HepG2 (cell line): ENCODE measurements at regions not wholly inside any gene's neighbourhood (a gene's known extent, or its start where the extent isn't known, plus 50 kb on each side); places are given as distances from the start of the nearest gene placed in this dataset.

Source experiments
- ATAC-seq: fragments of 200-7000 bp; cut with Tn5 transposase; 3 replicates; pipeline ENCODE4 v1.9.1; 2020; ENCODE audit warnings: mild to moderate bottlenecking, moderate library complexity
- BruUV-seq: library from RNA; stranded (reverse); fragments of 400-500 nt; replicated peaks from 2 replicates; lab custom pipeline; 2021; lab: Mats Ljungman, UMichigan
- CTCF ChIA-PET: fragments of 300-600 bp; formaldehyde crosslinking; extraction: SDS; loops from one replicate; lab custom pipeline; 2021; ENCODE audit warnings: low total read pairs, inconsistent platforms, low intra/inter-chr PET ratio; lab: Yijun Ruan, JAX
- POLR2A ChIA-PET: fragments of 350-600 bp; sonication (Branson Sonifier 250); formaldehyde crosslinking; loops from one replicate; lab custom pipeline; 2020; ENCODE audit warnings: antibody characterized with exemption, inconsistent platforms; lab: Yijun Ruan, JAX
- DNase-seq: peaks from one replicate; pipeline ENCODE4 v3.0.0-alpha.2; 2015; ENCODE audit warnings: low spot score
- FAIRE-seq: peaks from 3 replicates; lab custom pipeline; 2011; peaks lifted over from hg19 to GRCh38; lab: Jason Lieb, UNC
- H2AFZ ChIP-seq: one replicate; pipeline ENCODE4 v1.6.1; 2011; ENCODE audit warnings: low read length, inconsistent platforms
- H3K27ac ChIP-seq: fragments of 300-600 bp; 3 replicates; pipeline ENCODE4 v1.8.0; 2011; ENCODE audit warnings: mixed run types, mild to moderate bottlenecking, mixed read lengths, low read length, inconsistent platforms; ENCODE audit not compliant: insufficient read depth; ENCODE audit errors: extremely low read length
- H3K27me3 ChIP-seq, 2 experiments: fragments of 200-600 bp in 1 of 2; 2 replicates in 1 of 2; 3 replicates in 1 of 2; pipeline versions ENCODE4 v1.6.0 to v1.8.0; 2011; ENCODE audit warnings: low read length in 2 of 2, mild to moderate bottlenecking in 2 of 2, moderate library complexity in 2 of 2, inconsistent platforms in 1 of 2; ENCODE audit not compliant: insufficient read depth in 2 of 2, control insufficient read depth in 1 of 2
- H3K36me3 ChIP-seq, 2 experiments: fragments of 200-600 bp in 1 of 2; replicated peaks in 1 of 2; 2 replicates in 1 of 2; 3 replicates in 1 of 2; pipeline versions ENCODE4 v1.5.1 to v1.8.0; 2011; ENCODE audit warnings: low read length in 2 of 2, inconsistent platforms in 1 of 2; ENCODE audit not compliant: insufficient read depth in 2 of 2, control insufficient read depth in 1 of 2
- H3K4me1 ChIP-seq: 2 replicates; pipeline ENCODE4 v1.5.1; 2012; ENCODE audit warnings: low read length, inconsistent platforms; ENCODE audit not compliant: insufficient read depth
- H3K4me2 ChIP-seq: 2 replicates; pipeline ENCODE4 v1.6.0; 2011; ENCODE audit warnings: low read depth, low read length, inconsistent platforms
- H3K4me3 ChIP-seq, 3 experiments: fragments of 200-600 bp in 1 of 3; sonication (generic), shearing (Covaris generic) in 1 of 3; replicated peaks in 1 of 3; 2 replicates each; pipeline ENCODE4 v1.5.1; 2011 to 2016; ENCODE audit warnings: low read length in 3 of 3, inconsistent platforms in 2 of 3, low read depth in 2 of 3, mild to moderate bottlenecking in 2 of 3, control low read depth in 1 of 3, mixed read lengths in 1 of 3; ENCODE audit not compliant: insufficient read depth in 1 of 3
- H3K79me2 ChIP-seq: one replicate; pipeline ENCODE4 v1.6.1; 2011; ENCODE audit warnings: low read length, inconsistent platforms; ENCODE audit not compliant: insufficient read depth
- H3K9ac ChIP-seq: 2 replicates; pipeline ENCODE4 v1.6.0; 2011; ENCODE audit warnings: mild to moderate bottlenecking, low read depth, low read length, inconsistent platforms; ENCODE audit not compliant: insufficient read depth
- H3K9me3 ChIP-seq: 2 replicates; pipeline ENCODE4 v1.5.1; 2012; ENCODE audit warnings: mild to moderate bottlenecking, low read length
- H4K20me1 ChIP-seq: 2 replicates; pipeline ENCODE4 v1.6.0; 2011; ENCODE audit warnings: inconsistent platforms, mild to moderate bottlenecking, low read length, moderate library complexity; ENCODE audit not compliant: insufficient read depth
- CCAR2 ChIP-seq: fragments of 200-400 bp; formaldehyde crosslinking; optimal IDR thresholded peaks from 2 replicates; pipeline ENCODE3; 2018; ENCODE audit warnings: low read depth, mild to moderate bottlenecking, low read length, moderate library complexity
- DR1 ChIP-seq: sonication (generic); formaldehyde crosslinking; IDR thresholded peaks from 2 replicates; pipeline ENCODE4 v1.8.0; 2021; ENCODE audit warnings: mild to moderate bottlenecking, missing genetic modification reagents, inconsistent platforms
- FOSL2 ChIP-seq: sonication (generic); formaldehyde crosslinking; IDR thresholded peaks from 2 replicates; pipeline ENCODE4 v1.4.0; 2020; ENCODE audit warnings: missing genetic modification reagents
- FOXA1 ChIP-seq, 2 experiments: fragments of 450-650 bp in 1 of 2; sonication (generic) in 1 of 2; formaldehyde crosslinking in 1 of 2; IDR thresholded peaks; 2 replicates each; pipeline versions ENCODE4 v1.4.0 to v1.6.1; 2016 to 2020; ENCODE audit warnings: missing genetic modification reagents in 1 of 2
- KLF12 ChIP-seq: sonication (generic); formaldehyde crosslinking; IDR thresholded peaks from 2 replicates; pipeline ENCODE4 v1.4.0; 2020; ENCODE audit warnings: missing genetic modification reagents, borderline replicate concordance
- RAD21 ChIP-seq: fragments of 450-650 bp; formaldehyde crosslinking; IDR thresholded peaks from 2 replicates; pipeline ENCODE4 v1.5.0; 2020; ENCODE audit warnings: mild to moderate bottlenecking
- RCOR2 ChIP-seq: IDR thresholded peaks from 2 replicates; pipeline ENCODE4 v1.6.1; 2016; ENCODE audit warnings: missing biosample characterization, missing genetic modification reagents
- SNAPC2 ChIP-seq: sonication (generic); formaldehyde crosslinking; IDR thresholded peaks from 2 replicates; pipeline ENCODE4 v1.8.1; 2022; ENCODE audit warnings: mild to moderate bottlenecking, missing genetic modification reagents
- ZBTB1 ChIP-seq: sonication (generic); formaldehyde crosslinking; IDR thresholded peaks from 2 replicates; pipeline ENCODE4 v1.4.0; 2020; ENCODE audit warnings: missing genetic modification reagents, borderline replicate concordance
- ZNF33B ChIP-seq: sonication (generic); formaldehyde crosslinking; IDR thresholded peaks from 2 replicates; pipeline ENCODE4 v1.5.1; 2020; ENCODE audit warnings: mild to moderate bottlenecking, missing genetic modification reagents
- ZNF619 ChIP-seq: sonication (generic); formaldehyde crosslinking; IDR thresholded peaks from 2 replicates; pipeline ENCODE4 v1.4.0; 2020; ENCODE audit warnings: mild to moderate bottlenecking, missing genetic modification reagents
- ZNF788 ChIP-seq: sonication (generic); formaldehyde crosslinking; IDR thresholded peaks from 2 replicates; pipeline ENCODE4 v1.5.0; 2020; ENCODE audit warnings: mild to moderate bottlenecking, missing genetic modification reagents, borderline replicate concordance
- WGBS: methylation state at CpG from one replicate; pipeline ENCODE4 v1.1.6; 2017; ENCODE audit warnings: low lambda C conversion rate; 5-methylcytosine and 5-hydroxymethylcytosine counted together
- in situ Hi-C: cut with HindIII; loops from 2 replicates; pipeline ENCODE4 v1.10.0; 2017; ENCODE audit warnings: low pct_unique_long_range_greater_than_20kb; ENCODE audit not compliant: extremely low pct_ligation_motif_present
- intact Hi-C: fragments of 100-400 bp; cut with micrococcal nuclease; formaldehyde crosslinking; loops from one replicate; pipeline ENCODE4 v1.10.0; 2022; ENCODE audit not compliant: unreplicated experiment
- TF ChIP-seq, protein P1 (sequence below): IDR thresholded peaks from 2 replicates; pipeline ENCODE4 v1.6.1; 2016; ENCODE audit warnings: low read depth, control low read depth
- TF ChIP-seq, protein P2 (sequence below): sonication (generic); formaldehyde crosslinking; IDR thresholded peaks from 2 replicates; pipeline ENCODE4 v1.9.0; 2021; ENCODE audit warnings: missing genetic modification reagents, mild to moderate bottlenecking, borderline replicate concordance
- TF ChIP-seq, protein P3 (sequence below): sonication (generic); formaldehyde crosslinking; IDR thresholded peaks from 2 replicates; pipeline ENCODE4 v1.4.0; 2020; ENCODE audit warnings: missing genetic modification reagents

DNA sequence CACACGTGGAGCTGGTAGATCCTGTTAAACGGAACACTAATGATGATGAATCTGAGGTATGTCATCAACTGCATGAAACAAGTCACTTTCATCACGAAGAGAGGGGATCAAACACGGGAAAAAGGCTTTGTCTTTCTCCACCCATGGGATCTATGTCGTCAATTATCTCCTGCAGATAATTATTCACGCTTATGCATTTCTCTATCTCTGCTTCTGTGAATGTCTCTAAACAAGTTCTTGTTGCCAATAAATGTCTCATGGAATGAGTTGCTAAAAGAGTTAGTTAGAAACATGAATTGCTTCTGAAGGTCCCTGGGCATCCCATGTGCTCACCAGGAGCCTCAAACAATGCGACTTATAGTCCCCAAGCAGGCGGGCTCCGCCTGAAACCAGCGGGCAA is 1228.2 kb upstream of the TMEM132C start:
- H3K9me3 ChIP-seq: peaks cover 10% of the 10 kb centered on the region; the same call in 1 of the 2 replicates
- DNase-seq (no peak), FAIRE-seq (no peak), ATAC-seq (no peak)
- in situ Hi-C loops: no loop called here
- no peaks in the 10 kb centered on the region for H3K4me1 ChIP-seq
- POLR2A ChIA-PET: no interaction called here
- H3K4me3 ChIP-seq: no peak overlapping the region
- H3K36me3 ChIP-seq: no peaks in the 10 kb centered on the region
- H3K79me2 ChIP-seq: no peaks in the 10 kb centered on the region
- no peak overlapping the region for H3K4me2 ChIP-seq
- BruUV-seq: no TSS peak
- no peak overlapping the region for H3K9ac ChIP-seq
- no peaks in the 10 kb centered on the region for H3K27me3 ChIP-seq
- no peak for TF ChIP-seq ZBTB1 (CRISPR knock-in tag)
- TF ChIP-seq, protein P1, sequence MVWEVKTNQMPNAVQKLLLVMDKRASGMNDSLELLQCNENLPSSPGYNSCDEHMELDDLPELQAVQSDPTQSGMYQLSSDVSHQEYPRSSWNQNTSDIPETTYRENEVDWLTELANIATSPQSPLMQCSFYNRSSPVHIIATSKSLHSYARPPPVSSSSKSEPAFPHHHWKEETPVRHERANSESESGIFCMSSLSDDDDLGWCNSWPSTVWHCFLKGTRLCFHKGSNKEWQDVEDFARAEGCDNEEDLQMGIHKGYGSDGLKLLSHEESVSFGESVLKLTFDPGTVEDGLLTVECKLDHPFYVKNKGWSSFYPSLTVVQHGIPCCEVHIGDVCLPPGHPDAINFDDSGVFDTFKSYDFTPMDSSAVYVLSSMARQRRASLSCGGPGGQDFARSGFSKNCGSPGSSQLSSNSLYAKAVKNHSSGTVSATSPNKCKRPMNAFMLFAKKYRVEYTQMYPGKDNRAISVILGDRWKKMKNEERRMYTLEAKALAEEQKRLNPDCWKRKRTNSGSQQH (CRISPR knock-in tag): no peak
- TF ChIP-seq KLF12 (CRISPR knock-in tag): no peak
- no peak for TF ChIP-seq FOXA1 (IDR thresholded peaks at IDR 0.05)
- no peak for TF ChIP-seq FOXA1 (CRISPR knock-in tag; IDR thresholded peaks at IDR 0.05)
- TF ChIP-seq RCOR2 (CRISPR knock-in tag): no peak
- TF ChIP-seq FOSL2 (CRISPR knock-in tag): no peak
- TF ChIP-seq, protein P2, sequence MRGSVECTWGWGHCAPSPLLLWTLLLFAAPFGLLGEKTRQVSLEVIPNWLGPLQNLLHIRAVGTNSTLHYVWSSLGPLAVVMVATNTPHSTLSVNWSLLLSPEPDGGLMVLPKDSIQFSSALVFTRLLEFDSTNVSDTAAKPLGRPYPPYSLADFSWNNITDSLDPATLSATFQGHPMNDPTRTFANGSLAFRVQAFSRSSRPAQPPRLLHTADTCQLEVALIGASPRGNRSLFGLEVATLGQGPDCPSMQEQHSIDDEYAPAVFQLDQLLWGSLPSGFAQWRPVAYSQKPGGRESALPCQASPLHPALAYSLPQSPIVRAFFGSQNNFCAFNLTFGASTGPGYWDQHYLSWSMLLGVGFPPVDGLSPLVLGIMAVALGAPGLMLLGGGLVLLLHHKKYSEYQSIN: no peak
- TF ChIP-seq, protein P3, sequence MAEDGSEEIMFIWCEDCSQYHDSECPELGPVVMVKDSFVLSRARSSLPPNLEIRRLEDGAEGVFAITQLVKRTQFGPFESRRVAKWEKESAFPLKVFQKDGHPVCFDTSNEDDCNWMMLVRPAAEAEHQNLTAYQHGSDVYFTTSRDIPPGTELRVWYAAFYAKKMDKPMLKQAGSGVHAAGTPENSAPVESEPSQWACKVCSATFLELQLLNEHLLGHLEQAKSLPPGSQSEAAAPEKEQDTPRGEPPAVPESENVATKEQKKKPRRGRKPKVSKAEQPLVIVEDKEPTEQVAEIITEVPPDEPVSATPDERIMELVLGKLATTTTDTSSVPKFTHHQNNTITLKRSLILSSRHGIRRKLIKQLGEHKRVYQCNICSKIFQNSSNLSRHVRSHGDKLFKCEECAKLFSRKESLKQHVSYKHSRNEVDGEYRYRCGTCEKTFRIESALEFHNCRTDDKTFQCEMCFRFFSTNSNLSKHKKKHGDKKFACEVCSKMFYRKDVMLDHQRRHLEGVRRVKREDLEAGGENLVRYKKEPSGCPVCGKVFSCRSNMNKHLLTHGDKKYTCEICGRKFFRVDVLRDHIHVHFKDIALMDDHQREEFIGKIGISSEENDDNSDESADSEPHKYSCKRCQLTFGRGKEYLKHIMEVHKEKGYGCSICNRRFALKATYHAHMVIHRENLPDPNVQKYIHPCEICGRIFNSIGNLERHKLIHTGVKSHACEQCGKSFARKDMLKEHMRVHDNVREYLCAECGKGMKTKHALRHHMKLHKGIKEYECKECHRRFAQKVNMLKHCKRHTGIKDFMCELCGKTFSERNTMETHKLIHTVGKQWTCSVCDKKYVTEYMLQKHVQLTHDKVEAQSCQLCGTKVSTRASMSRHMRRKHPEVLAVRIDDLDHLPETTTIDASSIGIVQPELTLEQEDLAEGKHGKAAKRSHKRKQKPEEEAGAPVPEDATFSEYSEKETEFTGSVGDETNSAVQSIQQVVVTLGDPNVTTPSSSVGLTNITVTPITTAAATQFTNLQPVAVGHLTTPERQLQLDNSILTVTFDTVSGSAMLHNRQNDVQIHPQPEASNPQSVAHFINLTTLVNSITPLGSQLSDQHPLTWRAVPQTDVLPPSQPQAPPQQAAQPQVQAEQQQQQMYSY (CRISPR knock-in tag): no peak
- no peak for TF ChIP-seq ZNF33B (CRISPR knock-in tag)
- TF ChIP-seq DR1 (CRISPR knock-in tag): no peak
- TF ChIP-seq ZNF619: no peak
- no peak for TF ChIP-seq SNAPC2 (CRISPR knock-in tag)
- no peak for TF ChIP-seq ZNF788 (CRISPR knock-in tag)
- TF ChIP-seq RAD21 (CRISPR knock-in tag): no peak
- TF ChIP-seq CCAR2: no peak
- 5% methylated on average over 10 of the region's 10 CpGs for WGBS
- H2AFZ ChIP-seq: no peak overlapping the region
- no peaks in the 10 kb centered on the region for H4K20me1 ChIP-seq
- intact Hi-C loops: no loop called here
- H3K27ac ChIP-seq: no peak overlapping the region
- CTCF ChIA-PET: no interaction called here
